Upper lobe of left lung (tissue), 6 donors: ENCODE measurements at regions not wholly inside any gene's neighbourhood (a gene's known extent, or its start where the extent isn't known, plus 50 kb on each side); places are given as distances from the start of the nearest gene placed in this dataset.

Experiments
- ATAC-seq, 2 donors: fragments of 200-7000 bp; cut with Tn5 transposase; one replicate each; pipeline ENCODE4 v1.9.1; 2022; ENCODE audit warnings: mild to moderate bottlenecking in 2 of 2, moderate library complexity in 2 of 2; ENCODE audit not compliant: low FRiP score in 2 of 2
- DNase-seq, 2 donors: peaks; one replicate each; pipeline ENCODE4 v3.0.0-alpha.2; 2019 to 2020
- H3K27ac ChIP-seq, 4 donors: fragments of 200-600 bp; sonication (generic); one replicate each; pipeline ENCODE4 v1.5.1; 2016 to 2019
- H3K27me3 ChIP-seq, 4 donors: fragments of 200-600 bp; sonication (generic); one replicate each; pipeline ENCODE4 v1.5.1; 2017 to 2019
- H3K36me3 ChIP-seq, 4 donors: fragments of 200-600 bp; sonication (generic); one replicate each; pipeline ENCODE4 v1.5.1; 2016 to 2019
- H3K4me1 ChIP-seq, 4 donors: fragments of 200-600 bp; sonication (generic); one replicate each; pipeline ENCODE4 v1.5.1; 2018 to 2019
- H3K4me3 ChIP-seq, 4 donors: fragments of 200-600 bp; sonication (generic); one replicate each; pipeline ENCODE4 v1.5.1; 2017 to 2019; ENCODE audit warnings: mild to moderate bottlenecking in 2 of 4, moderate library complexity in 1 of 4
- H3K9me3 ChIP-seq, 4 donors: fragments of 200-600 bp; sonication (generic); one replicate each; pipeline ENCODE4 v1.5.1; 2018 to 2019
- EP300 ChIP-seq, 4 donors: sonication (generic); formaldehyde crosslinking; IDR thresholded peaks; one replicate each; pipeline ENCODE4 v1.5.1; 2017; ENCODE audit warnings: antibody characterized with exemption in 4 of 4, control low read depth in 2 of 4
- POLR2A ChIP-seq, 4 donors: fragments of 450-650 bp; IDR thresholded peaks; one replicate each; pipeline ENCODE4 v1.5.1; 2016 to 2017; ENCODE audit warnings: antibody characterized with exemption in 4 of 4, mild to moderate bottlenecking in 2 of 4
- POLR2AphosphoS5 ChIP-seq, 2 donors: sonication (generic); formaldehyde crosslinking; IDR thresholded peaks; one replicate each; pipeline ENCODE4 v1.5.1; 2017; ENCODE audit warnings: antibody characterized with exemption in 2 of 2
- WGBS, 2 donors: methylation state at CpG; one replicate each; pipeline ENCODE4 v1.1.5; 2017 to 2018; 5-methylcytosine and 5-hydroxymethylcytosine counted together
- TF ChIP-seq, protein P1 (sequence below), 6 experiments: fragments of 450-650 bp in 4 of 6; fragments of 200-600 bp in 2 of 6; sonication (generic) in 2 of 6; IDR thresholded peaks; one replicate each; pipeline ENCODE4 v1.5.1; 2016 to 2019; ENCODE audit warnings: antibody characterized with exemption in 6 of 6
- donor health status: DM: no; HTN: no; CAD: no; lungs with moderate emphysema.
- donor health status: DM: no; HTN: yes; CAD: no; lungs with severe emphysema.

DNA sequence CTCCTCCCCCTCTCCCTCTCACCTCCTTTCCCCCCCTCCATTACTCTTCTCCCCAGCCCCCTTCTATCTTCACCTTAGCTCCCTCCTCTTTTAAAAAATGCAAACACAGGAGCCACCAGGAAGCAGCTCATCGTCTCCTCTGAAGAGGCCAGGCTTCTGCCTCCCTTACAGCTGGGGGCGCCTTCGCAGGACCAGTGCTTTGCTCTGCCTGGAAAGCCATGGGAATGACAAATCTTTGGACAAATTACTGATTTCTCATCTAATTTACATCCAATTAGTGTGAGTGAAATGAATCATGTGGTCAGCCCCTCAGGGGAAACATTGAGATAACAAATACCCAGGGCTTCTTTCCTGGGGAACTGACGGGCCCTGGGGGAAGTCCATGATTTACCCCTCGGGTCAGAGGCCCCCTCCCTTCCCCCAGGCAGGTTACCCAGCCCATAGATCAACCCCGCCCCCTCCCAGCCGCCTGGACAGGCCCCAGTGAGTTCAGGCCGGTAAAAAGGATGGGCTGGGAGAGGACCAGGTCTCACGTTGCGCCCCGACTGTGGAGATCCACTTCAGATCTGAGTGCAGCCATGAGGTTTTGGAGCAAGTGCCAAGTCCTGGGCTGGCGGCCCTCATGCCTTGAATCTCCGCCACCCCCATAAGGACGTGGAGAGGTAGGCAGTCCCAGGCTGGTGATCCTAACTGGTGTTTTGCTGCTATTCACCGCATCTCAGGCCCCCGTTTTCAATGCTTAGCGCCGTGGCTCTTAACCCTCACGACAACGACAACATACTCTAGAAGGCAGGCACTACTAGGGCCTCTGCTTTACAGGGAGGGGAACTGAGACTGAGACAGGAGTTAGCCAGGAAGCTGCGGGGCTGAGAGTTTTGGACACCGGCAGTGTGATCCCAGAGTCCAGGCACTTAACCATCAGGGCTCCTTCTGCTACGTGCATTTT is 300.8 kb downstream of the RRAGC start:
- TF ChIP-seq EP300 (IDR thresholded peaks at IDR 0.05) (no peak), POLR2AphosphoS5 (IDR thresholded peaks at IDR 0.05) (no peak), POLR2A (IDR thresholded peaks at IDR 0.05) (no peak)
- TF ChIP-seq, protein P1, sequence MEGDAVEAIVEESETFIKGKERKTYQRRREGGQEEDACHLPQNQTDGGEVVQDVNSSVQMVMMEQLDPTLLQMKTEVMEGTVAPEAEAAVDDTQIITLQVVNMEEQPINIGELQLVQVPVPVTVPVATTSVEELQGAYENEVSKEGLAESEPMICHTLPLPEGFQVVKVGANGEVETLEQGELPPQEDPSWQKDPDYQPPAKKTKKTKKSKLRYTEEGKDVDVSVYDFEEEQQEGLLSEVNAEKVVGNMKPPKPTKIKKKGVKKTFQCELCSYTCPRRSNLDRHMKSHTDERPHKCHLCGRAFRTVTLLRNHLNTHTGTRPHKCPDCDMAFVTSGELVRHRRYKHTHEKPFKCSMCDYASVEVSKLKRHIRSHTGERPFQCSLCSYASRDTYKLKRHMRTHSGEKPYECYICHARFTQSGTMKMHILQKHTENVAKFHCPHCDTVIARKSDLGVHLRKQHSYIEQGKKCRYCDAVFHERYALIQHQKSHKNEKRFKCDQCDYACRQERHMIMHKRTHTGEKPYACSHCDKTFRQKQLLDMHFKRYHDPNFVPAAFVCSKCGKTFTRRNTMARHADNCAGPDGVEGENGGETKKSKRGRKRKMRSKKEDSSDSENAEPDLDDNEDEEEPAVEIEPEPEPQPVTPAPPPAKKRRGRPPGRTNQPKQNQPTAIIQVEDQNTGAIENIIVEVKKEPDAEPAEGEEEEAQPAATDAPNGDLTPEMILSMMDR (IDR thresholded peaks at IDR 0.05) = no peak
- Histone ChIP-seq H3K27me3 (no peaks in the 10 kb centered on the region), H3K4me3 (peak overlapping the region in 3 of 4 donors; percentile 23 to 33 (median 25)), H3K27ac (peak overlapping the region in 1 of 4 donors; percentile 43), H3K36me3 (no peaks in the 10 kb centered on the region), H3K4me1 (peaks cover 5 to 25% (median 19%) of the 10 kb centered on the region in 4 donors), H3K9me3 (no peaks in the 10 kb centered on the region)
- ATAC-seq (peak in 1 of 2 donors; percentile 47), DNase-seq (peak in 1 of 2 donors; percentile 24)
- WGBS, 2 donors = 47 to 55% methylated on average over 20 to 23 of the region's 23 CpGs

DNA sequence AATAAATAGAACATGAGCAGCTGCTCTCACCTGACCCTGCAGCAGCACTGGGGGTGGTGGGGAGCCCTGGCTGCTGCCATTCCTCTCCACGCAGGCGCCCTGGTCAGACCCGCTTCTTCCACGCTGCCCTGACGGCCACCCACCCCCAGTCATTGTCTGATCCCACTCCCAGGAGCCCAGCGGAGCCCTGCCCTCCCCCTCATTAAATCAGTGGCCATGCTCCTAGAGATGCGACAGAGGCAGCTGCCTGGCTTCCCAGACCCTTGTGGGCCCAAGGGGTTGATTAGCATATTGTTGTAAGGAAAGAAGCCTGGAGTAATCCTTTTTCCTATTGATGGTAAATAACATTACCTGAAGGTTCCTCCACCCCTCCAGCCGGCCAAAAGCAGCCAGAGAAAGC is 301.5 kb downstream of the RRAGC start:
- no peak overlapping the region for H3K27ac ChIP-seq
- DNase-seq (peak in 1 of 2 donors; percentile 58), ATAC-seq (no peak)
- TF ChIP-seq EP300 (IDR thresholded peaks at IDR 0.05) (no peak), POLR2AphosphoS5 (IDR thresholded peaks at IDR 0.05) (no peak), POLR2A (IDR thresholded peaks at IDR 0.05) (no peak)
- TF ChIP-seq, protein P1 (IDR thresholded peaks at IDR 0.05) = no peak
- H3K4me1 ChIP-seq = peaks cover 5 to 25% (median 19%) of the 10 kb centered on the region in 4 donors
- no peaks in the 10 kb centered on the region for H3K36me3 ChIP-seq
- 91 to 93% methylated on average over 8 of the region's 8 CpGs for WGBS, 2 donors
- H3K9me3 ChIP-seq = no peaks in the 10 kb centered on the region
- H3K27me3 ChIP-seq = no peaks in the 10 kb centered on the region
- H3K4me3 ChIP-seq = no peak overlapping the region

DNA sequence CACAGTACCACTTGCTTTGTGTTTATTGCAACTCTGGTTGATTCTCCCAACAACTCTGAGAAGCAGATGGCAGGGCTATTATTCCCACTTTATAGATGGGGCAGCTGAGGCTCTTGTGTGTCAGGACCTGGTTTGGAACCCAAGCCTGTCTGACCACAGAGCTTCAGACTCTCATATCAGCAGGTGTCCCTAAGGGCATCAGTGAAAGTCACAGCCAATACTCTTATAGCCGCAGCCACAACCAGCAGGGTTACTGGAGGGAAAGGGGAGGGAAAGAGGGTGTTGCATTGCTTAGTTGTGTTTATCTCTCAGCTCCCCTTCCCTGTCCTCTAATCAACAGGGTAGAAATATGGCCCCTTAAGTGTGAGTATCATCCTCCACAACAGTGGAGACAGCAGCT is 304.0 kb downstream of the RRAGC start:
- Histone ChIP-seq H3K27me3 (no peaks in the 10 kb centered on the region), H3K4me3 (no peak overlapping the region), H3K36me3 (no peaks in the 10 kb centered on the region), H3K9me3 (no peaks in the 10 kb centered on the region), H3K27ac (no peak overlapping the region), H3K4me1 (peaks cover 5 to 22% (median 17%) of the 10 kb centered on the region in 4 donors)
- no peak for ATAC-seq
- no peak for TF ChIP-seq POLR2A (IDR thresholded peaks at IDR 0.05)
- no peak for TF ChIP-seq POLR2AphosphoS5 (IDR thresholded peaks at IDR 0.05)
- TF ChIP-seq, protein P1 (IDR thresholded peaks at IDR 0.05) = no peak
- no peak for TF ChIP-seq EP300 (IDR thresholded peaks at IDR 0.05)
- 95 to 100% methylated on average over 1 of the region's 1 CpG for WGBS, 2 donors
- no peak for DNase-seq

DNA sequence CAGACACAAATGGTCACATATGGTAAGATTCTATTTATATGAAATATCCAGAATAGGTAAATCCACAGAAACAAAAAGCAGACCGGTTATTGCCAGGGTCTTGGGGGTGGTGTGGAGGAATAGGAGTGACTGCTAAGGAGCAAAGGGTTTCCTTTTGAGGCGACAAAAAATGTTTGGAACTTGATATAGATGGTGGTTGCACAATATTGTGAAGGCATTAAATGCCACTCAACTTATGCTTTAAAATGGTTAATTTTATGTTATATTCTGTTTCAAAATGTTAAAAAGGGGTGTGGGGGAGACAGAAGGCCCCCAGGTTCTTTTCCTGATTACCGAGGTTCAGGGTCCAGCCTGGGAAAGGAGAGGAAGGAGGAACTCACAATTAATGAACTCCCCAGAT is 304.4 kb downstream of the RRAGC start:
- Histone ChIP-seq H3K27ac (no peak overlapping the region), H3K27me3 (no peaks in the 10 kb centered on the region), H3K4me1 (peaks cover 3 to 17% (median 13%) of the 10 kb centered on the region in 4 donors), H3K4me3 (no peak overlapping the region), H3K9me3 (no peaks in the 10 kb centered on the region), H3K36me3 (no peaks in the 10 kb centered on the region)
- TF ChIP-seq POLR2AphosphoS5 (IDR thresholded peaks at IDR 0.05) = no peak
- TF ChIP-seq POLR2A (IDR thresholded peaks at IDR 0.05) = no peak
- no peak for TF ChIP-seq EP300 (IDR thresholded peaks at IDR 0.05)
- TF ChIP-seq, protein P1 (IDR thresholded peaks at IDR 0.05) = no peak
- ATAC-seq (no peak), DNase-seq (no peak)
- WGBS, 2 donors = 77 to 89% methylated on average over 3 of the region's 3 CpGs
